CD4-positive, alpha-beta T cell (primary cell): ENCODE measurements at regions not wholly inside any gene's neighbourhood (a gene's known extent, or its start where the extent isn't known, plus 50 kb on each side); places are given as distances from the start of the nearest gene placed in this dataset.

Experiments
- ATAC-seq: fragments of 200-7000 bp; cut with Tn5 transposase; one replicate; pipeline ENCODE4 v1.10.0; 2022; ENCODE audit warnings: mild to moderate bottlenecking; ENCODE audit not compliant: poor library complexity
- CTCF ChIA-PET: fragments of 350-600 bp; sonication (Branson Sonifier 250); formaldehyde crosslinking; loops from one replicate; lab custom pipeline; 2021; ENCODE audit warnings: antibody characterized with exemption, inconsistent platforms; lab: Charles Lee
- POLR2A ChIA-PET: fragments of 350-600 bp; sonication (Branson Sonifier 250); formaldehyde crosslinking; loops from one replicate; lab custom pipeline; 2021; ENCODE audit warnings: antibody characterized with exemption, inconsistent platforms; lab: Charles Lee
- DNase-seq, 14 experiments: peaks; one replicate each; pipeline ENCODE4 v3.0.0-alpha.2; 2013 to 2020; ENCODE audit warnings: mixed read lengths in 2 of 14
- H3K27ac ChIP-seq, 2 donors: one replicate each; pipeline versions ENCODE4 v1.5.1 to v1.7.0; 2013; ENCODE audit warnings: low read length in 2 of 2, low read depth in 1 of 2, mild to moderate bottlenecking in 1 of 2
- H3K27me3 ChIP-seq, 2 experiments: 1 replicate in 1 of 2; 2 replicates in 1 of 2; pipeline versions ENCODE4 v1.6.1 to v1.7.0; 2013; ENCODE audit warnings: low read length in 2 of 2, control low read depth in 1 of 2, mild to moderate bottlenecking in 1 of 2, moderate library complexity in 1 of 2; ENCODE audit not compliant: insufficient read depth in 2 of 2, control insufficient read depth in 1 of 2
- H3K36me3 ChIP-seq: one replicate; pipeline ENCODE4 v1.6.1; 2013; ENCODE audit warnings: low read length, control low read depth; ENCODE audit not compliant: insufficient read depth
- H3K4me1 ChIP-seq: one replicate; pipeline ENCODE4 v1.6.1; 2013; ENCODE audit warnings: low read length, control low read depth; ENCODE audit not compliant: insufficient read depth
- H3K4me3 ChIP-seq: one replicate; pipeline ENCODE4 v1.5.1; 2013; ENCODE audit warnings: mild to moderate bottlenecking, low read length, moderate library complexity
- H3K9me3 ChIP-seq, 2 experiments: 1 replicate in 1 of 2; 2 replicates in 1 of 2; pipeline versions ENCODE4 v1.6.1 to v1.7.0; 2013; ENCODE audit warnings: low read length in 2 of 2, mild to moderate bottlenecking in 2 of 2, control low read depth in 1 of 2, moderate library complexity in 1 of 2; ENCODE audit not compliant: control insufficient read depth in 1 of 2, insufficient read depth in 1 of 2
- H3K27ac Mint-ChIP-seq: one replicate; pipeline ENCODE4 v1.8.0; 2020; ENCODE audit warnings: mixed read lengths
- H3K27me3 Mint-ChIP-seq: one replicate; pipeline ENCODE4 v1.8.0; 2021; ENCODE audit warnings: mixed read lengths
- H3K36me3 Mint-ChIP-seq: one replicate; pipeline ENCODE4 v1.8.0; 2021; ENCODE audit warnings: low read depth, mixed read lengths
- H3K4me1 Mint-ChIP-seq: one replicate; pipeline ENCODE4 v1.8.0; 2021; ENCODE audit warnings: low read depth, mixed read lengths
- H3K4me3 Mint-ChIP-seq: one replicate; pipeline ENCODE4 v1.8.0; 2020; ENCODE audit warnings: mild to moderate bottlenecking, mixed read lengths
- H3K9me3 Mint-ChIP-seq: one replicate; pipeline ENCODE4 v1.8.0; 2020; ENCODE audit warnings: mixed read lengths
- intact Hi-C, 2 experiments: fragments of 100-400 bp; cut with DNase I in 1 of 2; cut with micrococcal nuclease in 1 of 2; formaldehyde crosslinking; loops; one replicate each; pipeline versions ENCODE4 v1.15.1 to v1.9.0; 2023 to 2025; cut with DNase I, micrococcal nuclease
- TF ChIP-seq, protein P1 (sequence below): fragments of 200-600 bp; IDR thresholded peaks from one replicate; pipeline ENCODE4 v1.8.0; 2022; ENCODE audit warnings: antibody characterized with exemption, mild to moderate bottlenecking

DNA sequence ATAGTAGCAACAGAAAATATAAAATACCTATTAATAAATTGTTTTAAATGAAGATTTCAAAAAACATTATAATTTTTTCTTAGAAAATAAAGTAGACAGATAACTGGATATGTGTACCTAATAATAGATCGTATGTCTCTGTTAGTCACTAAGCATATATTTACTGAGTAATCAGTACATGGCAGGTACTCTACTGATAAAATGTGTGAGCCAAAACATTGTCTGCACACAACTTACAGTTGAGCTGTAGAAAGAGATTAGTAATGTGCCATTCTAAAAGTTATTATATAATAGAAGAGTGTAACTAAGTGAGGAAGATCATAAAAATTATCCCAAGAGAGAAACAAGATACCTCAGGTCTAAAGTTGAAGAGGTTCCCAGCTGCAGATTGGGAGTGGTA lies 929.9 kb upstream of the EPHA7 start:
- ChIA-PET POLR2A (no interaction called here), CTCF (no interaction called here)
- H3K9me3 Mint-ChIP-seq, result no peaks in the 10 kb centered on the region
- H3K27ac Mint-ChIP-seq, result no peak overlapping the region
- Histone ChIP-seq H3K4me1 (no peaks in the 10 kb centered on the region), H3K36me3 (no peaks in the 10 kb centered on the region), H3K9me3 (peaks cover 0 to 2% of the 10 kb centered on the region in 2 experiments), H3K27ac (no peak overlapping the region), H3K4me3 (no peak overlapping the region), H3K27me3 (no peaks in the 10 kb centered on the region)
- no peaks in the 10 kb centered on the region for H3K4me1 Mint-ChIP-seq
- H3K36me3 Mint-ChIP-seq, result no peaks in the 10 kb centered on the region
- TF ChIP-seq, protein P1, sequence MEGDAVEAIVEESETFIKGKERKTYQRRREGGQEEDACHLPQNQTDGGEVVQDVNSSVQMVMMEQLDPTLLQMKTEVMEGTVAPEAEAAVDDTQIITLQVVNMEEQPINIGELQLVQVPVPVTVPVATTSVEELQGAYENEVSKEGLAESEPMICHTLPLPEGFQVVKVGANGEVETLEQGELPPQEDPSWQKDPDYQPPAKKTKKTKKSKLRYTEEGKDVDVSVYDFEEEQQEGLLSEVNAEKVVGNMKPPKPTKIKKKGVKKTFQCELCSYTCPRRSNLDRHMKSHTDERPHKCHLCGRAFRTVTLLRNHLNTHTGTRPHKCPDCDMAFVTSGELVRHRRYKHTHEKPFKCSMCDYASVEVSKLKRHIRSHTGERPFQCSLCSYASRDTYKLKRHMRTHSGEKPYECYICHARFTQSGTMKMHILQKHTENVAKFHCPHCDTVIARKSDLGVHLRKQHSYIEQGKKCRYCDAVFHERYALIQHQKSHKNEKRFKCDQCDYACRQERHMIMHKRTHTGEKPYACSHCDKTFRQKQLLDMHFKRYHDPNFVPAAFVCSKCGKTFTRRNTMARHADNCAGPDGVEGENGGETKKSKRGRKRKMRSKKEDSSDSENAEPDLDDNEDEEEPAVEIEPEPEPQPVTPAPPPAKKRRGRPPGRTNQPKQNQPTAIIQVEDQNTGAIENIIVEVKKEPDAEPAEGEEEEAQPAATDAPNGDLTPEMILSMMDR, result no peak
- DNase-seq (no peak), ATAC-seq (no peak)
- intact Hi-C loops, result no loop called here
- no peak overlapping the region for H3K4me3 Mint-ChIP-seq
- H3K27me3 Mint-ChIP-seq, result no peaks in the 10 kb centered on the region

DNA sequence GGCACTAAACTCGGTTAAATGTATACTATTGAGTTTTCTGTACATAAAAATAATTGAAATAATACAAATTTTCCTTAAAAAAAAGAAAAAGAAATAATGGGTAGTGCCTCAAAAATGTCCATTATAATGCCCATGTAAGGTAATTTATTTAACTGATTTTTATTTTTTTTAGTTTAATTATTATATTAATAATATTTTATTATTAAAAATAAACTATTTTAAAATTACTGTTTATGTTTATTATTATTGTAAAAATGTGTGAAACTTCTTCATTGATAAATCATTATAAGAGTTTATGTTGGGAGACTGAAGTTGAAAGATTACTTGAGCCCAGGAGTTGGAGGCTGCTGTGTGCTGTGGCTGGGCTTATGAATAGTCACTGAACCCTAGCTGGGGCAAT lies 925.5 kb upstream of the EPHA7 start:
- TF ChIP-seq, protein P1, result no peak
- Mint-ChIP-seq H3K27ac (no peak overlapping the region), H3K36me3 (no peaks in the 10 kb centered on the region), H3K4me1 (no peaks in the 10 kb centered on the region), H3K27me3 (no peaks in the 10 kb centered on the region), H3K4me3 (no peak overlapping the region), H3K9me3 (peaks cover 4% of the 10 kb centered on the region)
- intact Hi-C loops, result no loop called here
- no peaks in the 10 kb centered on the region for H3K4me1 ChIP-seq
- H3K4me3 ChIP-seq, result no peak overlapping the region
- DNase-seq (no peak), ATAC-seq (no peak)
- H3K36me3 ChIP-seq, result no peaks in the 10 kb centered on the region
- ChIA-PET POLR2A (no interaction called here), CTCF (no interaction called here)
- no peak overlapping the region for H3K27ac ChIP-seq
- peaks cover 4 to 10% of the 10 kb centered on the region in 2 experiments for H3K9me3 ChIP-seq
- no peaks in the 10 kb centered on the region for H3K27me3 ChIP-seq

DNA sequence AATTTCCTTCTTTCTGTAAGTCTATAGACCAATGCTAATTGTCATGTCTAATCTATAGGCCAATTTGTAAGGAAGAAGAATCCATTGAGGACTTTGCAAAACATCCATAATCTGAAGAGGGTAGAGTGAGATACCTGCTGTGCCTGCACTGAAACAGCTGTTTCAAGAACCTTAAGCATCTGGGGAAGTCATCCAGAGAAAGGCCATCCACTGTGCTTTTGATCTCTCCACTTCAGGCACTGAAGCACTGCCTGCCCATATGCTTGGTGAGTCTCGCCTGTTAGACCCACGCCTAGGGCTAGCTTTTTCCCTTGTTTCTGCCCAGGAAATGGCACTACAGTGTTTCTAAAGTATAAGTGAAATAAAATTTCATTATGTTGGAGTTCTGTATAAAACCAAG lies 921.8 kb upstream of the EPHA7 start:
- intact Hi-C loops, result no loop called here
- H3K9me3 Mint-ChIP-seq, result peaks cover 6% of the 10 kb centered on the region
- H3K36me3 Mint-ChIP-seq, result no peaks in the 10 kb centered on the region
- CTCF ChIA-PET, result no interaction called here
- H3K9me3 ChIP-seq, result peaks cover 4 to 10% of the 10 kb centered on the region in 2 experiments
- TF ChIP-seq, protein P1, result no peak
- H3K4me1 ChIP-seq, result no peaks in the 10 kb centered on the region
- no peaks in the 10 kb centered on the region for H3K27me3 ChIP-seq
- no peaks in the 10 kb centered on the region for H3K27me3 Mint-ChIP-seq
- no peaks in the 10 kb centered on the region for H3K4me1 Mint-ChIP-seq
- no peak overlapping the region for H3K4me3 Mint-ChIP-seq
- POLR2A ChIA-PET, result no interaction called here
- no peaks in the 10 kb centered on the region for H3K36me3 ChIP-seq
- no peak for ATAC-seq
- no peak overlapping the region for H3K27ac Mint-ChIP-seq
- no peak for DNase-seq
- H3K4me3 ChIP-seq, result no peak overlapping the region
- no peak overlapping the region for H3K27ac ChIP-seq
